Suprapubic skin (tissue), 4 donors: ENCODE measurements at regions not wholly inside any gene's neighbourhood (a gene's known extent, or its start where the extent isn't known, plus 50 kb on each side); places are given as distances from the start of the nearest gene placed in this dataset.
"Not testable (repeated sequence)": the region's sequence is repeated elsewhere in the genome, so short reads cannot be mapped to it uniquely, and the experiment has no call there.

ENCODE experiments used
- DNase-seq, 2 donors: peaks; one replicate each; pipeline ENCODE4 v3.0.0-alpha.2; 2019; ENCODE audit warnings: low spot score in 2 of 2
- H3K27ac ChIP-seq: fragments of 200-600 bp; sonication (generic); one replicate; pipeline ENCODE4 v1.5.1; 2019
- H3K27me3 ChIP-seq: fragments of 200-600 bp; sonication (generic); one replicate; pipeline ENCODE4 v1.5.1; 2019
- H3K36me3 ChIP-seq: fragments of 200-600 bp; sonication (generic); one replicate; pipeline ENCODE4 v1.5.1; 2019
- H3K4me1 ChIP-seq: fragments of 200-600 bp; sonication (generic); one replicate; pipeline ENCODE4 v1.5.1; 2019
- H3K4me3 ChIP-seq: fragments of 200-600 bp; sonication (generic); one replicate; pipeline ENCODE4 v1.5.1; 2019; ENCODE audit warnings: mild to moderate bottlenecking
- H3K9me3 ChIP-seq: fragments of 200-600 bp; sonication (generic); one replicate; pipeline ENCODE4 v1.5.1; 2019
- EP300 ChIP-seq: sonication (generic); formaldehyde crosslinking; IDR thresholded peaks from one replicate; pipeline ENCODE4 v1.6.1; 2017; ENCODE audit warnings: antibody characterized with exemption
- POLR2A ChIP-seq, 2 donors: fragments of 450-650 bp; IDR thresholded peaks; one replicate each; pipeline ENCODE4 v1.6.1; 2017; ENCODE audit warnings: antibody characterized with exemption in 2 of 2, mild to moderate bottlenecking in 2 of 2, moderate library complexity in 2 of 2
- POLR2AphosphoS5 ChIP-seq, 3 donors: sonication (generic); formaldehyde crosslinking; IDR thresholded peaks; one replicate each; pipeline ENCODE4 v1.6.1; 2017; ENCODE audit warnings: antibody characterized with exemption in 3 of 3
- WGBS: methylation state at CpG from one replicate; pipeline ENCODE4 v1.1.5; 2018; 5-methylcytosine and 5-hydroxymethylcytosine counted together
- TF ChIP-seq, protein P1 (sequence below), 2 donors: fragments of 200-600 bp in 1 of 2; fragments of 450-650 bp in 1 of 2; sonication (generic) in 1 of 2; IDR thresholded peaks; one replicate each; pipeline ENCODE4 v1.5.1; 2016 to 2019; ENCODE audit warnings: antibody characterized with exemption in 2 of 2, mild to moderate bottlenecking in 1 of 2, moderate library complexity in 1 of 2

DNA sequence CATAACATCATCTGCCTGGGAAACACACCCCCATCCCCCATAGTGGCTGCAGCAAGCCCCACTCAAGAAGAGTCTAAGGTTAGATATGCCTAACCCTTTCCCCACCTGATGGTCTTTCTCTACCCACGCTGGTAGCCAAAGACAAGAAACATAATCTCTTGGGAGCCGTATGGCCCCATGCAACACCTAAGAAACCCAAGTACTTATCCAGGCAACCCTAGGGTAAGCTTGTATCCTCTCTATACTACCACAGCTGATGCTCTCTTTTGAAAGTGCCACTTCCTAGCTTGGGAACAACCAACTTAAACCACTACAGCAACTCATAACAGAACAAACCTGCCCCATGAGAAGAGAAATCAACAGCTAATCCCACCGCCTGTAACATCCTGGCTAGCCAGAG, 161.1 kb downstream of the MSN start:
- DNase-seq = no peak
- Histone ChIP-seq H3K27ac (no peak overlapping the region), H3K4me3 (no peak overlapping the region), H3K4me1 (no peaks in the 10 kb centered on the region), H3K9me3 (no peaks in the 10 kb centered on the region), H3K27me3 (no peaks in the 10 kb centered on the region), H3K36me3 (no peaks in the 10 kb centered on the region)
- 90% methylated on average over 3 of the region's 3 CpGs for WGBS
- TF ChIP-seq POLR2A (IDR thresholded peaks at IDR 0.05) = no peak

DNA sequence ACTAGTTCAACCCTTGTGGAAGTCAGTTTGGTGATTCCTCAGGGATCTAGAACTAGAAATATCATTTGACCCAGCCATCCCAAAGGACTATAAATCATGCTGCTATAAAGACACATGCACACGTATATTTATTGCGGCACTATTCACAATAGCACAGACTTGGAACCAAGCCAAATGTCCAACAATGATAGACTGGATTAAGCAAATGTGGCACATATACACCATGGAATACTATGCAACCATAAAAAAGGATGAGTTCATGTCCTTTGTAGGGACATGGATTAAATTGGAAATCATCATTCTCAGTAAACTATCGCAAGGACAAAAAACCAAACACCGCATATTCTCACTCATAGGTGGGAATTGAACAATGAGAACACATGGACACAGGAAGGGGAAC, 157.8 kb downstream of the MSN start:
- DNase-seq, H3K36me3 ChIP-seq, H3K4me1 ChIP-seq, H3K9me3 ChIP-seq, H3K27me3 ChIP-seq, H3K27ac ChIP-seq, H3K4me3 ChIP-seq: not testable (repeated sequence)
- 86% methylated on average over 4 of the region's 4 CpGs for WGBS

DNA sequence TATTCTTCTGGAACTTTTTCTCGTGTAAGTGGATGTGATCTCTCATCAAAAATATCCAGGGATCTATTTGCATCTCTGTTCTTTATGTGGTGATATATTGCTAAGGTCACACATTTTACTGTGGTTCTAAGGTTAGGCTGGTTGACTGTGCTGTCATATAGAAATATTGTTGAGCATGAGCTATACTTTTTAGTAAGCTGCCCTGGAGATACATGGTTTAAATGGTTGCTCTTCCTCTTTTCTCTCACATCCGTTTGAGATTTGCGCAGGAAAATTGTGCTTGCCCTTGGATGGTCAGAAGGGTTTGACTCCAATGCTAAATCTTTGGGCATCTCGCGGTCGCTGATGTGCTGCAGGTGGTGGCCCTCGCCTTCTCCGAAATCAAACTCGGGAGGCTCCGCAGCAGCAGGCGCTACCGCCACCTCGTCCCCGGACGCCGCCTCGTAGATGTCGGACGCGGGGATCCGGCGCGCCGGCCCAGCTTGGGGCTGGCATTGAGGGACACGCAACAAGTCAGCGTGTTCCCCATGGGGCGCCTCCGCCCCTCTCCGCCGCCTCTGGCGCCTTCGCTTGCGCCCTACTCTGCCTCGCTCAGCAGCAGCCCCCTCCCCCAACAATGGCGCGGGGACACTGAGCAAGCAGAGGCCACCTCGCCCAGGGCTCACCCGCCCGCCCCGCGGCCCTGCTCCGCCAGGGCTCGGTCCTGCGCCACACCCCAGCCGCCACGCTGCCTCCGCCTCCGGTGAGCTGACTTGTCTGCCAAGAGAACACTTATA, 154.5 kb downstream of the MSN start:
- DNase-seq = no peak
- Histone ChIP-seq H3K9me3 (no peaks in the 10 kb centered on the region), H3K27me3 (no peaks in the 10 kb centered on the region), H3K36me3 (no peaks in the 10 kb centered on the region), H3K4me1 (no peaks in the 10 kb centered on the region), H3K4me3 (peak overlapping the region; percentile 45), H3K27ac (no peak overlapping the region)
- 38% methylated on average over 26 of the region's 48 CpGs for WGBS
- TF ChIP-seq, protein P1, sequence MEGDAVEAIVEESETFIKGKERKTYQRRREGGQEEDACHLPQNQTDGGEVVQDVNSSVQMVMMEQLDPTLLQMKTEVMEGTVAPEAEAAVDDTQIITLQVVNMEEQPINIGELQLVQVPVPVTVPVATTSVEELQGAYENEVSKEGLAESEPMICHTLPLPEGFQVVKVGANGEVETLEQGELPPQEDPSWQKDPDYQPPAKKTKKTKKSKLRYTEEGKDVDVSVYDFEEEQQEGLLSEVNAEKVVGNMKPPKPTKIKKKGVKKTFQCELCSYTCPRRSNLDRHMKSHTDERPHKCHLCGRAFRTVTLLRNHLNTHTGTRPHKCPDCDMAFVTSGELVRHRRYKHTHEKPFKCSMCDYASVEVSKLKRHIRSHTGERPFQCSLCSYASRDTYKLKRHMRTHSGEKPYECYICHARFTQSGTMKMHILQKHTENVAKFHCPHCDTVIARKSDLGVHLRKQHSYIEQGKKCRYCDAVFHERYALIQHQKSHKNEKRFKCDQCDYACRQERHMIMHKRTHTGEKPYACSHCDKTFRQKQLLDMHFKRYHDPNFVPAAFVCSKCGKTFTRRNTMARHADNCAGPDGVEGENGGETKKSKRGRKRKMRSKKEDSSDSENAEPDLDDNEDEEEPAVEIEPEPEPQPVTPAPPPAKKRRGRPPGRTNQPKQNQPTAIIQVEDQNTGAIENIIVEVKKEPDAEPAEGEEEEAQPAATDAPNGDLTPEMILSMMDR (IDR thresholded peaks at IDR 0.05) = no peak
- no peak for TF ChIP-seq POLR2A (IDR thresholded peaks at IDR 0.05)

DNA sequence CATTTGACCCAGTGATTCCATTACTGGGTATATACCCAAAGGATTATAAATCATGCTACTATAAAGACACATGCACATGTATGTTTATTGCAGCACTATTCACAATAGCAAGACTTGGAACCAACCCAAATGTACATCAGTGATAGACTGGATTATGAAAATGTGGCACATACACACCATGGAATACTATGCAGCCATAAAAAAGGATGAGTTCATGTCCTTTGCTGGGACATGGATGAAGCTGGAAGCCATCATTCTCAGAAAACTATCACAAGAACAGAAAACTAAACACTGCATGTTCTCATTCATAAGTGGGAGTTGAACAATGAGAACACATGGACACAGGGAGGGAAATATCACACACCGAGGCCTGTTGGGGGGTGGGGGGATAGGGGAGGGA, 152.5 kb downstream of the MSN start:
- not testable (repeated sequence) for H3K36me3 ChIP-seq, DNase-seq, H3K27me3 ChIP-seq, H3K4me3 ChIP-seq, H3K4me1 ChIP-seq, H3K9me3 ChIP-seq, H3K27ac ChIP-seq
- WGBS = 94% methylated on average over 1 of the region's 1 CpG

DNA sequence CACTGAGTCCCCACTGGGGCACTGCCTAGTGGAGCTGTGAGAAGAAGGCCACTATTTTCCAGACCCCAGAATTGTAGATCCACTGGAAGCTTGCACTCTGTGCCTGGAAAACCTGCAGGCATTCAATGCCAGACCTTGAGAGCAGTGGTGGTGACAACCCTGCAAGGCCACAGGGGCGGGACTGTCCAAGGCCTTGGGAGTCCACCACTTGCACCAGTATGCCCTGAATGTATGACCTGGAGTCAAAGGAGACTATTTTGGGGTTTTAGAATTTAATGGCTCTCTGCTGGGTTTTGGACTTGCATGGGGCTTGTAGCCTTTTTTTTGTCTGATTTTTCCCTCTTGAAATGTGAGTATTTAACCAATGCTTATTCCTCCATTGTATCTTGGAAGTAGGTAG, 145.8 kb downstream of the MSN start:
- Histone ChIP-seq H3K4me3 (no peak overlapping the region), H3K4me1 (no peaks in the 10 kb centered on the region), H3K9me3 (no peaks in the 10 kb centered on the region), H3K36me3 (no peaks in the 10 kb centered on the region), H3K27ac (no peak overlapping the region), H3K27me3 (no peaks in the 10 kb centered on the region)
- TF ChIP-seq EP300 = no peak
- TF ChIP-seq POLR2AphosphoS5 (IDR thresholded peaks at IDR 0.05) = no peak
- TF ChIP-seq, protein P1 (IDR thresholded peaks at IDR 0.05) = no peak
- no peak for TF ChIP-seq POLR2A (IDR thresholded peaks at IDR 0.05)
- no peak for DNase-seq
- WGBS = 63% methylated on average over 1 of the region's 1 CpG

DNA sequence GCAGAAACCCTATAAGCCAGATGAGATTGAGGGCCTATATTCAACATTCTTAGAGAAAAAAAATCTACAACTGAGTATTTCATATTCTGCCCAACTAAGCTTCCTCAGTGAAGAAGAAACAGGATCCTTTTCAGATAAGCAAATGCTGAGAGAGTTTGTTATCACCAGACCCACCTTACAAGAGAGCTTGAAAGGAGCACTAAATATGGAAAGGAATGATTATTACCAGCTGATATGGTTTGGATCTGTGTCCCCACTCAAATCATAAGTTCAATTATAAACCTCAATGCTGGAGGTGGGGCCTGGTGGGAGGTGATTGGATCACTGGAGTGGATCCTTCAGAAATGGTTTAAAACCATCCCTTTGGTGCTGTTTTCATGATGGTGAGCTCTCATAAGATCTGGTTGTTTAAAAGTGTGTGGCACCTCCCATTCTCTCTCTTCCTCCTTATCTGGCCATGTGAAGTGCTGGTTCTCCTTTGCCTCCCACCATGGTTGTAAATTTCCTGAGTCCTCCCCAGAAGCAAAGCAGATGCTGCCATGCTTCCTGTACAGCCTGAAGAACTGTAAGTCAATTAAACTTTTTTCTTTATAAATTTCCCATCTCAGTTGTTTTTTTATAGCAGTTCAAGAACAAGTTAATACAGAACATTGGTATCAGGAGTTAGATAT, 144.2 kb downstream of the MSN start:
- no peak for DNase-seq
- Histone ChIP-seq H3K9me3 (no peaks in the 10 kb centered on the region), H3K4me1 (no peaks in the 10 kb centered on the region), H3K27ac (no peak overlapping the region), H3K27me3 (no peaks in the 10 kb centered on the region), H3K36me3 (no peaks in the 10 kb centered on the region), H3K4me3 (no peak overlapping the region)
- no peak for TF ChIP-seq EP300
- no peak for TF ChIP-seq POLR2AphosphoS5 (IDR thresholded peaks at IDR 0.05)
- no peak for TF ChIP-seq POLR2A (IDR thresholded peaks at IDR 0.05)
- TF ChIP-seq, protein P1 (IDR thresholded peaks at IDR 0.05) = no peak
